H1 (cell line): ENCODE measurements at regions not wholly inside any gene's neighbourhood (a gene's known extent, or its start where the extent isn't known, plus 50 kb on each side); places are given as distances from the start of the nearest gene placed in this dataset.

Experiments
- CHD7 ChIP-seq: fragments of 300-600 bp; sonication (generic); IDR thresholded peaks from 2 replicates; pipeline ENCODE4 v1.7.1; 2012; ENCODE audit warnings: low read length, moderate library complexity, mild to moderate bottlenecking, inconsistent platforms; ENCODE audit not compliant: insufficient replicate concordance

- no peak for TF ChIP-seq CHD7
- TF ChIP-seq, all 59 proteins: peak for 0
These were observed 84.5 kb upstream of the PPARA start (continued) for GRCh38 chr22:46065691-46066454.
